Cardiac muscle cell (in vitro differentiated cells and primary cell): ENCODE measurements at regions not wholly inside any gene's neighbourhood (a gene's known extent, or its start where the extent isn't known, plus 50 kb on each side); places are given as distances from the start of the nearest gene placed in this dataset.
"Not testable (repeated sequence)": the region's sequence is repeated elsewhere in the genome, so short reads cannot be mapped to it uniquely, and the experiment has no call there.

Experiments used
- DNase-seq, 2 donors: peaks; one replicate each; pipeline versions ENCODE4 v3.0.0 to v3.0.0-alpha.2; 2010 to 2017; ENCODE audit warnings: low read depth in 1 of 2, low spot score in 1 of 2
- H3K27ac ChIP-seq: fragments of 200-600 bp; sonication (generic); 2 replicates; pipeline ENCODE4 v1.5.1; 2016
- H3K27me3 ChIP-seq: fragments of 200-600 bp; sonication (generic); 2 replicates; pipeline ENCODE4 v1.6.0; 2016; ENCODE audit warnings: control low read depth
- H3K36me3 ChIP-seq: fragments of 200-600 bp; sonication (generic); 2 replicates; pipeline ENCODE4 v1.5.1; 2016; ENCODE audit warnings: control low read depth
- H3K4me1 ChIP-seq: fragments of 200-600 bp; sonication (generic); 2 replicates; pipeline ENCODE4 v1.8.1; 2017; ENCODE audit warnings: low read depth, mild to moderate bottlenecking, mixed run types
- H3K4me3 ChIP-seq: fragments of 200-600 bp; sonication (generic); 2 replicates; pipeline ENCODE4 v1.5.1; 2016; ENCODE audit warnings: mild to moderate bottlenecking
- H3K9me3 ChIP-seq: fragments of 200-600 bp; sonication (generic); 2 replicates; pipeline ENCODE4 v1.5.1; 2017; ENCODE audit warnings: low read depth, mild to moderate bottlenecking, control low read depth
- TF ChIP-seq, protein P1 (sequence below): IDR thresholded peaks from 2 replicates; pipeline ENCODE4 v1.5.1; 2012; ENCODE audit warnings: low read depth, mild to moderate bottlenecking, low read length

DNA sequence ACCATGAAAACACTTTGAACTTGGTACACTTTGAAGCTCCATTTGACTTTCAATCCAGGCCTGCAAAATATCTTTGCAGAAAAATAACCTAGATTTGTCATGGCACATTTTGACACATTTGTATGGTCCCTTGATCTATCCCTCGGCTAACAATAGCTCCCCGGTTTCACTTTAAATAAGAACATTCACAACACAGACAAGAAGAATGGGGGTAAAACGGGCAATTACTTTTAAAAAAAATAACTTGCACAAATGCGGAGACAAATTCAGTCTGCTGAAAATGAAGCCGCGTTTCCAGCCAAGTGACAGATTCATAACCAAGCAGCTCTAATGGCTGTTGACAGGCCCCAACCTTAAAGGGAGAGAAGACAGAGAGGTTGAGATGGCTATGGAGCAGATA, 218.2 kb downstream of the NPHP4 start:
- H3K36me3 ChIP-seq = no peaks in the 10 kb centered on the region
- H3K27me3 ChIP-seq = no peaks in the 10 kb centered on the region
- H3K27ac ChIP-seq = no peak overlapping the region
- TF ChIP-seq, protein P1, sequence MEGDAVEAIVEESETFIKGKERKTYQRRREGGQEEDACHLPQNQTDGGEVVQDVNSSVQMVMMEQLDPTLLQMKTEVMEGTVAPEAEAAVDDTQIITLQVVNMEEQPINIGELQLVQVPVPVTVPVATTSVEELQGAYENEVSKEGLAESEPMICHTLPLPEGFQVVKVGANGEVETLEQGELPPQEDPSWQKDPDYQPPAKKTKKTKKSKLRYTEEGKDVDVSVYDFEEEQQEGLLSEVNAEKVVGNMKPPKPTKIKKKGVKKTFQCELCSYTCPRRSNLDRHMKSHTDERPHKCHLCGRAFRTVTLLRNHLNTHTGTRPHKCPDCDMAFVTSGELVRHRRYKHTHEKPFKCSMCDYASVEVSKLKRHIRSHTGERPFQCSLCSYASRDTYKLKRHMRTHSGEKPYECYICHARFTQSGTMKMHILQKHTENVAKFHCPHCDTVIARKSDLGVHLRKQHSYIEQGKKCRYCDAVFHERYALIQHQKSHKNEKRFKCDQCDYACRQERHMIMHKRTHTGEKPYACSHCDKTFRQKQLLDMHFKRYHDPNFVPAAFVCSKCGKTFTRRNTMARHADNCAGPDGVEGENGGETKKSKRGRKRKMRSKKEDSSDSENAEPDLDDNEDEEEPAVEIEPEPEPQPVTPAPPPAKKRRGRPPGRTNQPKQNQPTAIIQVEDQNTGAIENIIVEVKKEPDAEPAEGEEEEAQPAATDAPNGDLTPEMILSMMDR = no peak
- no peaks in the 10 kb centered on the region for H3K4me1 ChIP-seq
- no peaks in the 10 kb centered on the region for H3K9me3 ChIP-seq
- DNase-seq = no peak
- H3K4me3 ChIP-seq = no peak overlapping the region

DNA sequence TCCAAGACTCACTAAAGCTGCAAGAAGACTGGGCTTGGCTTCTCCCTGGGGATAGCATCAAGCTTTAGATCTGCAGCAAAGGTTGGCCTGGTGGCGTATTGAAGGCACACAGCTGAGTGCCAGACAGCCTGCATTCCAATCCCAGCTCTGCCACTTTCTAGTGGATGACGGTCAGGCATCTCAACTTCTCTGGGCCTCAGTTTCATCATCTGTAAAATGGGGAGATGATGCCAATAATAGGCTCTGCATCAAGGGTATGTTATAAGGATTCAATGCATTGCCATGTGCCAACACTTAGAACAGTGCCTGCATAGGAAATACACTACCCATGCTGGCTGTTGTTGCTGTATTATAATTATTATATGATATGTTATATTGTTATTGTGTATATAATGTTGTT, 220.4 kb downstream of the NPHP4 start:
- H3K4me3 ChIP-seq = no peak overlapping the region
- H3K9me3 ChIP-seq = no peaks in the 10 kb centered on the region
- no peak overlapping the region for H3K27ac ChIP-seq
- no peaks in the 10 kb centered on the region for H3K36me3 ChIP-seq
- no peaks in the 10 kb centered on the region for H3K4me1 ChIP-seq
- DNase-seq = no peak
- H3K27me3 ChIP-seq = peaks cover 7% of the 10 kb centered on the region
- TF ChIP-seq, protein P1 = no peak

DNA sequence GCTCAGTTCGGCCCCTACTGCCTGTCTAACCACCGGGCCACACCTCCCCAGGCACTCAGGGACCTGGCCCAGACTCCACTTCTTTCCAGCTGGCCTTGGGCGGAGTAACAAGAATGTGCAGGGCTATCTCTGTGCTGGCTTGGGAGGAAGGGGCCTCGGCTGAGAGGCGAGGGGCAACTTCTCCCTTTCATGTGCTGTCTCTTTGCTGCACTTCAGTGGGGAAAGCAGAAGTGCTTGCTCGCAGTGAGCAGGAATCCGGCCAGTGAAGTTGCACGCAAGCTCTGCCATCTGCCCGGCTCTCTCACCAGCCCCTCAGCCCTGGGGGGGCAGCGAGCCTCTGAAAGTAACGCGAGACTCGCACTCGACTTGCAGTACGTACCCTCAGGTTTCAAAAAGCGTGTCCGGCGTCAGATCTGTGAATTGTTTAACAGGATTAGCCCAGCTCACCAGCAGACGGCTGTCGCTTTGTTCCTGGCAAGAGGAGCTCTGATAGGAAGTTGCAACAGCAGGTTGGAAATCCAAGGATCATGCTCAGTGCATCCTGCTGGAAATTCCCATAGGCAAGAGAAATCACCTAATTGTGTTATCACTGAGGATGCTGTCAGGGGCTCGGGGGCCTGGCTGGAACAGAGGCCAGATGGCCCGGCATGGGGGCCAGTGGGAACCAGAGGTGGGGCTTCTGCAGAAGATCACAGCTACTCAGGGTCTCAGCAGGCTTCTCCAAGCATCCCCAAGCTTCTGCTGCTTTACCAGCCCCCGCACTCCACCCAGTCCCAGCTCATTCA, 221.1 kb downstream of the NPHP4 start:
- no peaks in the 10 kb centered on the region for H3K36me3 ChIP-seq
- TF ChIP-seq, protein P1 = no peak
- no peak overlapping the region for H3K27ac ChIP-seq
- no peaks in the 10 kb centered on the region for H3K4me1 ChIP-seq
- peaks cover 13% of the 10 kb centered on the region for H3K27me3 ChIP-seq
- peak; percentile 3 to 35 for DNase-seq
- H3K9me3 ChIP-seq = no peaks in the 10 kb centered on the region
- H3K4me3 ChIP-seq = no peak overlapping the region

DNA sequence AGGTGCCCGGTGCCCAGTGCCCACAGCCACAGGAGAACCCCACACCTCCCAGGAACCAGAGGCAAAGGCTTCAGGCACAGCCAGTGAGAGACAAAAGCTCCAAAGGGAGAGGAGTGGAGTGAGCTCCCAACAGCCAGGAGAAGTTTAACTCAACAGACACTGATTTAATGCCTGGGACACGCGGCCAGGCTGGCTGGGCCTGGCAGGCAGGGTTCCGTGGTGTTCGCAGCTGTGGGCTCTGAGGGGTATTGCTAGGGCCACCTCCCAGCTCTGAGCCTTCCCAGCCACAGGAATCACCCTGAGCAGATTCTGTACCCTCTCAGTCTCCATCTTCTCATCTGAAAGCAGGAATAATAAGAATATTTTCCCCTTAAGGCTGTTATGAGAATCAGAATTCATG, 222.5 kb downstream of the NPHP4 start:
- Histone ChIP-seq H3K9me3 (no peaks in the 10 kb centered on the region), H3K36me3 (no peaks in the 10 kb centered on the region), H3K27ac (no peak overlapping the region), H3K27me3 (peaks cover 18% of the 10 kb centered on the region), H3K4me1 (no peaks in the 10 kb centered on the region), H3K4me3 (no peak overlapping the region)
- TF ChIP-seq, protein P1 = no peak
- no peak for DNase-seq

DNA sequence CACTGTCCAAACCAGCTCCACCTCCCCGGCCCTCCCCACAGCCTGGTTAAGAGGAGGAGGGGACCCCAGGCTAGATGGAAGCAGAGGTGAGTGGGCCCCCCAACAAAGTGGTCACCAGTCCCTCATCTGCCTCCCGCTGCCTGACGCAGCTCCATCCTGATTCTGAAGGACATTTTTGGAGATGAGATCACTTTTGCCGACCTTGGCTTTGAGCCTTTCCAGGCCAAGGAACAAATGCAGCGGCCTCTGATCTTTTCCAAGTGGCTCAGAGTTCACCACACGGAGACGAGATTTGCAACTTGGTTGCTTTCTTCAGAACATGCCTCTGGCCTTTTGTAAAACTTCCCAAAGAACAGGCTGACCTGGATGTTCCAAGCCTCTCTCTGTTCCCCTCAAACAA, 223.1 kb downstream of the NPHP4 start:
- H3K4me3 ChIP-seq = no peak overlapping the region
- no peak overlapping the region for H3K27ac ChIP-seq
- H3K4me1 ChIP-seq = no peaks in the 10 kb centered on the region
- DNase-seq = no peak
- TF ChIP-seq, protein P1 = no peak
- H3K27me3 ChIP-seq = peaks cover 18% of the 10 kb centered on the region
- no peaks in the 10 kb centered on the region for H3K36me3 ChIP-seq
- H3K9me3 ChIP-seq = no peaks in the 10 kb centered on the region

DNA sequence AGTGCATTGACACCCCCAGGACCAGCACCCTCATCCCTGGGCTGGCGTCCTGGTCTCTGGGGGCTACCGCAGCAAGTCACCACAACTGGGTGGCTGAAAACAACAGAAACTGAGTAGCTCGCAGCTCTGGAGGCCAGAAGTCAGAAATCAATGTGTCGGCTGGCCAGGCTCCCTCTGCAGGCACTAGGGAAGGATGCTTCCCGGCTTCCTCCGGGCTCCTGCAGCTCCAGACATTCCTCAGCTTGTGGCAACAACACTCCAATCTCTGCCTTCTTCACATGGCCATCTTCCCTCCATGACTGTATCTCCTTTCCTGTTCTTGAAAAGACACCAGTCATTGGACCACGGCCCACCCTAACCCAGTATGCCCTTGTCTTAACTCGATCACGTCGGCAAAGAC, 224.2 kb downstream of the NPHP4 start:
- no peak overlapping the region for H3K4me3 ChIP-seq
- peaks cover 18% of the 10 kb centered on the region for H3K27me3 ChIP-seq
- no peaks in the 10 kb centered on the region for H3K9me3 ChIP-seq
- no peaks in the 10 kb centered on the region for H3K4me1 ChIP-seq
- H3K36me3 ChIP-seq = no peaks in the 10 kb centered on the region
- H3K27ac ChIP-seq = no peak overlapping the region
- TF ChIP-seq, protein P1 = no peak
- DNase-seq = no peak

DNA sequence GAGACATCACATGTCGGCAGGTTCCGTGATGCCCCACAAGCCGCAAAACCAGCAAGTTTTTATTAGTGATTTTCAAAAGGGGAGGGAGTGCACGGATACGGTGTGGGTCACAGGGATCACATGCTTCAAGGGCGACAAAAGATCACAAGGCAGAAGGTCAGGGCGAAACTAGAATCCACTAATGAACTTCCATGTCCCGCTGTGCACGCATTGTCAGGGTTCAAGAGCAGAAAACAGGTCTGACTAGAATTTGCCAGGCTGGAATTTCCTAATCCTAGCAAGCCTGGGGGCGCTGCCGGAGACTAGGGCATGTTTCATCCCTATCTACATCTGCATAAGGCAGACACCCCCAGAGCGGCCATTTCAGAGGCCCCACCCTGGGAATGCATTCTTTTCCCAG, 225.2 kb downstream of the NPHP4 start:
- H3K27me3 ChIP-seq = peaks cover 18% of the 10 kb centered on the region
- H3K27ac ChIP-seq, H3K4me1 ChIP-seq, H3K4me3 ChIP-seq, H3K36me3 ChIP-seq, H3K9me3 ChIP-seq, DNase-seq: not testable (repeated sequence)
